ENCODE measurements at regions not wholly inside any gene's neighbourhood (a gene's known extent, or its start where the extent isn't known, plus 50 kb on each side); places are given as distances from the start of the nearest gene placed in this dataset.

- H3K4me1 ChIP-seq, result no peaks in the 10 kb centered on the region
- TF ChIP-seq CTCF (IDR thresholded peaks at IDR 0.05; ENCODE audit: insufficient read depth in 1 of 2, low read depth in 1 of 2, low read length in 1 of 2, severe bottlenecking in 1 of 2, unreplicated experiment in 1 of 2), result no peak
- ChIA-PET CTCF (interaction anchor here (0.6 kb wide), 1 partner anchor 54 kb away, joined by 3 read pairs; no protein-coding TSS in a partner anchor), POLR2A (no interaction called here)
- H3K4me1 Mint-ChIP-seq (ENCODE audit: low read depth, unreplicated experiment), result peaks cover 6% of the 10 kb centered on the region
- no peak overlapping the region for H3K4me3 ChIP-seq (ENCODE audit: low read depth, low read length)
- no peaks in the 10 kb centered on the region for H3K36me3 ChIP-seq (ENCODE audit: control insufficient read depth, insufficient read depth, low read length)
- H3K27ac Mint-ChIP-seq (ENCODE audit: unreplicated experiment), result no peak overlapping the region
- H3K4me3 Mint-ChIP-seq (ENCODE audit: unreplicated experiment), result no peak overlapping the region
- H3K36me3 Mint-ChIP-seq (ENCODE audit: insufficient read depth, unreplicated experiment), result no peaks in the 10 kb centered on the region
- H3K27me3 ChIP-seq (replicated peaks; ENCODE audit: control insufficient read depth, insufficient read depth, low read length), result no peaks in the 10 kb centered on the region
- no TSS peak for BruUV-seq (replicated peaks)
- DNase-seq, result no peak
- peaks cover 5% of the 10 kb centered on the region for H3K27me3 Mint-ChIP-seq (ENCODE audit: insufficient read depth, unreplicated experiment)
- H3K9me3 Mint-ChIP-seq (ENCODE audit: unreplicated experiment), result no peaks in the 10 kb centered on the region
- intact Hi-C loops (cut with micrococcal nuclease; ENCODE audit: unreplicated experiment), result no loop called here
- no peaks in the 10 kb centered on the region for H3K9me3 ChIP-seq
These were observed 57.2 kb upstream of the GGTLC1 start for GRCh38 chr20:24045621-24046318.

- TF ChIP-seq CTCF (IDR thresholded peaks at IDR 0.05; ENCODE audit: insufficient read depth in 1 of 2, low read depth in 1 of 2, low read length in 1 of 2, severe bottlenecking in 1 of 2, unreplicated experiment in 1 of 2), result no peak
- Mint-ChIP-seq H3K4me1 (ENCODE audit: low read depth, unreplicated experiment) (no peaks in the 10 kb centered on the region), H3K27ac (ENCODE audit: unreplicated experiment) (no peak overlapping the region), H3K9me3 (ENCODE audit: unreplicated experiment) (no peaks in the 10 kb centered on the region), H3K36me3 (ENCODE audit: insufficient read depth, unreplicated experiment) (no peaks in the 10 kb centered on the region), H3K4me3 (ENCODE audit: unreplicated experiment) (no peak overlapping the region), H3K27me3 (ENCODE audit: insufficient read depth, unreplicated experiment) (no peaks in the 10 kb centered on the region)
- CTCF ChIA-PET, result no interaction called here
- H3K9me3 ChIP-seq, result no peaks in the 10 kb centered on the region
- DNase-seq, result no peak
- no peak overlapping the region for H3K4me3 ChIP-seq (ENCODE audit: low read depth, low read length)
- intact Hi-C loops (cut with micrococcal nuclease; ENCODE audit: unreplicated experiment), result no loop called here
- H3K4me1 ChIP-seq, result no peaks in the 10 kb centered on the region
- POLR2A ChIA-PET, result no interaction called here
- H3K27me3 ChIP-seq (replicated peaks; ENCODE audit: control insufficient read depth, insufficient read depth, low read length), result no peaks in the 10 kb centered on the region
- H3K36me3 ChIP-seq (ENCODE audit: control insufficient read depth, insufficient read depth, low read length), result no peaks in the 10 kb centered on the region
- BruUV-seq (replicated peaks), result no TSS peak
These were observed 54.7 kb upstream of the GGTLC1 start for GRCh38 chr20:24043294-24043693.

GRCh38 chr20:24042646-24043045 is 54.1 kb upstream of the GGTLC1 start:
- H3K27ac Mint-ChIP-seq (ENCODE audit: unreplicated experiment), result no peak overlapping the region
- BruUV-seq (replicated peaks), result no TSS peak
- Histone ChIP-seq H3K4me3 (ENCODE audit: low read depth, low read length) (no peak overlapping the region), H3K36me3 (ENCODE audit: control insufficient read depth, insufficient read depth, low read length) (no peaks in the 10 kb centered on the region), H3K9me3 (no peaks in the 10 kb centered on the region), H3K4me1 (no peaks in the 10 kb centered on the region), H3K27me3 (replicated peaks; ENCODE audit: control insufficient read depth, insufficient read depth, low read length) (no peaks in the 10 kb centered on the region)
- CTCF ChIA-PET, result no interaction called here
- no peaks in the 10 kb centered on the region for H3K27me3 Mint-ChIP-seq (ENCODE audit: insufficient read depth, unreplicated experiment)
- H3K4me3 Mint-ChIP-seq (ENCODE audit: unreplicated experiment), result no peak overlapping the region
- intact Hi-C loops (cut with micrococcal nuclease; ENCODE audit: unreplicated experiment), result no loop called here
- no peaks in the 10 kb centered on the region for H3K4me1 Mint-ChIP-seq (ENCODE audit: low read depth, unreplicated experiment)
- POLR2A ChIA-PET, result no interaction called here
- H3K9me3 Mint-ChIP-seq (ENCODE audit: unreplicated experiment), result no peaks in the 10 kb centered on the region
- no peak for DNase-seq
- TF ChIP-seq CTCF (IDR thresholded peaks at IDR 0.05; ENCODE audit: insufficient read depth in 1 of 2, low read depth in 1 of 2, low read length in 1 of 2, severe bottlenecking in 1 of 2, unreplicated experiment in 1 of 2), result no peak
- no peaks in the 10 kb centered on the region for H3K36me3 Mint-ChIP-seq (ENCODE audit: insufficient read depth, unreplicated experiment)

Measured in Caco-2 (cell line).